Urinary bladder (tissue), 3 donors: ENCODE measurements at regions not wholly inside any gene's neighbourhood (a gene's known extent, or its start where the extent isn't known, plus 50 kb on each side); places are given as distances from the start of the nearest gene placed in this dataset.

ENCODE experiments used
- DNase-seq: peaks from one replicate; pipeline ENCODE4 v3.0.0-alpha.2; 2015; ENCODE audit errors: extremely low spot score
- H3K27ac ChIP-seq: one replicate; pipeline ENCODE4 v1.5.1; 2013; ENCODE audit warnings: low read depth, mild to moderate bottlenecking, moderate library complexity
- H3K36me3 ChIP-seq: one replicate; pipeline ENCODE4 v1.6.1; 2013; ENCODE audit warnings: mild to moderate bottlenecking, moderate library complexity; ENCODE audit not compliant: insufficient read depth
- H3K4me1 ChIP-seq: one replicate; pipeline ENCODE4 v1.6.1; 2013; ENCODE audit warnings: mild to moderate bottlenecking, moderate library complexity; ENCODE audit not compliant: insufficient read depth
- H3K4me3 ChIP-seq: one replicate; pipeline ENCODE4 v1.5.1; 2013; ENCODE audit warnings: low read depth, low read length
- WGBS: extraction: QIAGEN DNeasy Blood & Tissue Kit; methylation state at CpG from one replicate; pipeline ENCODE4 v1.1.7; 2013; 5-methylcytosine and 5-hydroxymethylcytosine counted together
- donor health status: healthy with polysubstance abuse.
- donor health status: healthy.

GRCh38 chr5:173456751-173457171, 128.5 kb upstream of the STC2 start:
- 71% methylated on average over 5 of the region's 5 CpGs for WGBS
- no peak for DNase-seq

GRCh38 chr5:173456181-173456580, 128.0 kb upstream of the STC2 start:
- DNase-seq: no peak
- H3K4me1 ChIP-seq: no peaks in the 10 kb centered on the region
- no peak overlapping the region for H3K4me3 ChIP-seq
- 81% methylated on average over 4 of the region's 4 CpGs for WGBS
- no peak overlapping the region for H3K27ac ChIP-seq
- no peaks in the 10 kb centered on the region for H3K36me3 ChIP-seq

More at GRCh38 chr5:173456751-173457171, 128.5 kb upstream of the STC2 start:
- H3K36me3 ChIP-seq: no peaks in the 10 kb centered on the region
- H3K4me3 ChIP-seq: no peak overlapping the region
- H3K4me1 ChIP-seq: no peaks in the 10 kb centered on the region
- no peak overlapping the region for H3K27ac ChIP-seq

GRCh38 chr5:173455599-173455957, 127.4 kb upstream of the STC2 start:
- Histone ChIP-seq H3K4me3 (no peak overlapping the region), H3K4me1 (no peaks in the 10 kb centered on the region), H3K36me3 (no peaks in the 10 kb centered on the region), H3K27ac (no peak overlapping the region)
- 78% methylated on average over 4 of the region's 4 CpGs for WGBS
- DNase-seq: no peak

GRCh38 chr5:173454736-173455598, 126.8 kb upstream of the STC2 start:
- no peak overlapping the region for H3K27ac ChIP-seq
- no peaks in the 10 kb centered on the region for H3K36me3 ChIP-seq
- DNase-seq: no peak
- no peaks in the 10 kb centered on the region for H3K4me1 ChIP-seq
- no peak overlapping the region for H3K4me3 ChIP-seq
- 49% methylated on average over 10 of the region's 10 CpGs for WGBS

GRCh38 chr5:173454361-173454735, 126.1 kb upstream of the STC2 start:
- Histone ChIP-seq H3K27ac (no peak overlapping the region), H3K36me3 (no peaks in the 10 kb centered on the region), H3K4me1 (no peaks in the 10 kb centered on the region), H3K4me3 (no peak overlapping the region)
- no peak for DNase-seq
- WGBS: 80% methylated on average over 4 of the region's 4 CpGs

GRCh38 chr5:173453167-173453566, 125.0 kb upstream of the STC2 start:
- no peaks in the 10 kb centered on the region for H3K36me3 ChIP-seq
- no peak for DNase-seq
- H3K4me1 ChIP-seq: no peaks in the 10 kb centered on the region
- no peak overlapping the region for H3K27ac ChIP-seq
- no peak overlapping the region for H3K4me3 ChIP-seq
- WGBS: 85% methylated on average over 4 of the region's 4 CpGs

GRCh38 chr5:173452119-173452905, 124.1 kb upstream of the STC2 start:
- no peaks in the 10 kb centered on the region for H3K36me3 ChIP-seq
- WGBS: 78% methylated on average over 9 of the region's 9 CpGs
- H3K4me1 ChIP-seq: no peaks in the 10 kb centered on the region
- no peak for DNase-seq
- no peak overlapping the region for H3K4me3 ChIP-seq
- no peak overlapping the region for H3K27ac ChIP-seq

- no peaks in the 10 kb centered on the region for H3K36me3 ChIP-seq
- no peaks in the 10 kb centered on the region for H3K4me1 ChIP-seq
- 74% methylated on average over 2 of the region's 2 CpGs for WGBS
- no peak overlapping the region for H3K4me3 ChIP-seq
- no peak overlapping the region for H3K27ac ChIP-seq
- DNase-seq: no peak
Observed at GRCh38 chr5:173451651-173452050, 123.4 kb upstream of the STC2 start.

GRCh38 chr5:173451031-173451430, 122.8 kb upstream of the STC2 start:
- no peaks in the 10 kb centered on the region for H3K36me3 ChIP-seq

GRCh38 chr5:173450188-173450587, 122.0 kb upstream of the STC2 start:
- H3K36me3 ChIP-seq: no peaks in the 10 kb centered on the region
- DNase-seq: no peak
- no peaks in the 10 kb centered on the region for H3K4me1 ChIP-seq
- H3K27ac ChIP-seq: no peak overlapping the region
- no peak overlapping the region for H3K4me3 ChIP-seq
- WGBS: 85% methylated on average over 7 of the region's 7 CpGs

More at GRCh38 chr5:173451031-173451430, 122.8 kb upstream of the STC2 start:
- H3K27ac ChIP-seq: no peak overlapping the region
- no peak for DNase-seq
- no peaks in the 10 kb centered on the region for H3K4me1 ChIP-seq
- 69% methylated on average over 5 of the region's 5 CpGs for WGBS
- H3K4me3 ChIP-seq: no peak overlapping the region

GRCh38 chr5:173448856-173449255, 120.6 kb upstream of the STC2 start:
- no peak overlapping the region for H3K4me3 ChIP-seq
- no peak overlapping the region for H3K27ac ChIP-seq
- 94% methylated on average over 6 of the region's 6 CpGs for WGBS
- no peaks in the 10 kb centered on the region for H3K36me3 ChIP-seq
- H3K4me1 ChIP-seq: no peaks in the 10 kb centered on the region
- no peak for DNase-seq

GRCh38 chr5:173443971-173444370, 115.8 kb upstream of the STC2 start:
- WGBS: 90% methylated on average over 4 of the region's 4 CpGs
- no peak for DNase-seq
- Histone ChIP-seq H3K27ac (no peak overlapping the region), H3K36me3 (no peaks in the 10 kb centered on the region), H3K4me3 (no peak overlapping the region), H3K4me1 (no peaks in the 10 kb centered on the region)

- DNase-seq: no peak
- H3K36me3 ChIP-seq: no peaks in the 10 kb centered on the region
- H3K4me3 ChIP-seq: no peak overlapping the region
- H3K4me1 ChIP-seq: no peaks in the 10 kb centered on the region
- WGBS: 80% methylated on average over 4 of the region's 4 CpGs
- no peak overlapping the region for H3K27ac ChIP-seq
Observed at GRCh38 chr5:173441053-173441628, 112.9 kb upstream of the STC2 start.

- Histone ChIP-seq H3K4me1 (no peaks in the 10 kb centered on the region), H3K27ac (no peak overlapping the region), H3K4me3 (no peak overlapping the region), H3K36me3 (no peaks in the 10 kb centered on the region)
- 71% methylated on average over 1 of the region's 1 CpG for WGBS
- DNase-seq: no peak
Observed at GRCh38 chr5:173438951-173439350, 110.7 kb upstream of the STC2 start.
